Adrenal gland (tissue), 5 donors: ENCODE measurements at regions not wholly inside any gene's neighbourhood (a gene's known extent, or its start where the extent isn't known, plus 50 kb on each side); places are given as distances from the start of the nearest gene placed in this dataset.

Experiments used
- POLR2A ChIP-seq, 2 donors: fragments of 450-650 bp; IDR thresholded peaks; one replicate each; pipeline ENCODE4 v1.6.1; 2017; ENCODE audit warnings: antibody characterized with exemption in 2 of 2, mild to moderate bottlenecking in 2 of 2, moderate library complexity in 1 of 2
- TF ChIP-seq, protein P1 (sequence below), 6 experiments: fragments of 450-650 bp in 4 of 6; fragments of 200-600 bp in 2 of 6; sonication (generic) in 1 of 6; IDR thresholded peaks; 1 replicate in 5 of 6; 2 replicates in 1 of 6; pipeline versions ENCODE4 v1.5.1 to v1.8.0; 2016 to 2021; ENCODE audit warnings: antibody characterized with exemption in 6 of 6, mild to moderate bottlenecking in 2 of 6, moderate library complexity in 1 of 6
- donor health status: DM: no; HTN: no; CAD: no.

DNA sequence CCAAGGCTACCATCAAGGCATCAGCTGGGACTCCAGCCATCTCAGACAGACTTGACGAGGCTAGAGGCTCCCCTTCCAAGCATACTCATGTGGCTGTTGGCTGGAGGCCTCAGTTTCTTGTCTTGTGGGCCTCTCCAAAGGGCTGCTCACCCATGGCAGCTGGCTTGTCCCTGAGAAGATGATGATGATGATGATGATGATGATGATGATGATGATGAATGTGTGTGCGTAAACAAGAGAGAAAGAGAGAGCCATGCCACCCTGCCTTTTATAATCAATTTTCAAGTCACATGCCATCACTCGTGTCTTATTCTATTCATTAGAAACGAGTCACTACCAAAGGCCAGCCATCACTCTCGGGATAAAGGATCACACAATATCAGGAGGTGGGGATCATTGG is 60.5 kb upstream of the ADGRG2 start:
- no peak for TF ChIP-seq POLR2A (IDR thresholded peaks at IDR 0.05)
- TF ChIP-seq, protein P1, sequence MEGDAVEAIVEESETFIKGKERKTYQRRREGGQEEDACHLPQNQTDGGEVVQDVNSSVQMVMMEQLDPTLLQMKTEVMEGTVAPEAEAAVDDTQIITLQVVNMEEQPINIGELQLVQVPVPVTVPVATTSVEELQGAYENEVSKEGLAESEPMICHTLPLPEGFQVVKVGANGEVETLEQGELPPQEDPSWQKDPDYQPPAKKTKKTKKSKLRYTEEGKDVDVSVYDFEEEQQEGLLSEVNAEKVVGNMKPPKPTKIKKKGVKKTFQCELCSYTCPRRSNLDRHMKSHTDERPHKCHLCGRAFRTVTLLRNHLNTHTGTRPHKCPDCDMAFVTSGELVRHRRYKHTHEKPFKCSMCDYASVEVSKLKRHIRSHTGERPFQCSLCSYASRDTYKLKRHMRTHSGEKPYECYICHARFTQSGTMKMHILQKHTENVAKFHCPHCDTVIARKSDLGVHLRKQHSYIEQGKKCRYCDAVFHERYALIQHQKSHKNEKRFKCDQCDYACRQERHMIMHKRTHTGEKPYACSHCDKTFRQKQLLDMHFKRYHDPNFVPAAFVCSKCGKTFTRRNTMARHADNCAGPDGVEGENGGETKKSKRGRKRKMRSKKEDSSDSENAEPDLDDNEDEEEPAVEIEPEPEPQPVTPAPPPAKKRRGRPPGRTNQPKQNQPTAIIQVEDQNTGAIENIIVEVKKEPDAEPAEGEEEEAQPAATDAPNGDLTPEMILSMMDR (IDR thresholded peaks at IDR 0.05) = no peak
